ENCODE measurements at regions not wholly inside any gene's neighbourhood (a gene's known extent, or its start where the extent isn't known, plus 50 kb on each side); places are given as distances from the start of the nearest gene placed in this dataset.

DNA sequence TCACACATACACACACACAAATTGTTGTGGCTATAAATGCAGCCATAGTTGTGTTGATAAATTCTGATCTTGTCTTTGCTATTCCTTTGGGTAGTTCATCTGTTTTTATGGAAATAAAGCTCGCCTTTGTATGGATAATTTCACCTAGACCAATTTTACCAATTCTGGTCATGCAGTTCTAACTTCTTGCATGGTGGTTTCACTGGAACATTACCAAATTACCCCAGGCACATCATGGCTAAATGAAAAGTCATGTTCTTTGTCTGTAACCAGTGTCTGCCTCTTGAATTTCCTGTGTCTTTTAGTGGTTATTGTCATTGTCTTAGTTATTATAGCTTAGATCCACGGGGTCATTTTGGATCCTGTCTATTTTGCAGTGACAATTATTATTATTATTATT lies 50.3 kb upstream of the TMC1 start:
- H3K36me3 ChIP-seq, result no peaks in the 10 kb centered on the region
- TF ChIP-seq, protein P1, sequence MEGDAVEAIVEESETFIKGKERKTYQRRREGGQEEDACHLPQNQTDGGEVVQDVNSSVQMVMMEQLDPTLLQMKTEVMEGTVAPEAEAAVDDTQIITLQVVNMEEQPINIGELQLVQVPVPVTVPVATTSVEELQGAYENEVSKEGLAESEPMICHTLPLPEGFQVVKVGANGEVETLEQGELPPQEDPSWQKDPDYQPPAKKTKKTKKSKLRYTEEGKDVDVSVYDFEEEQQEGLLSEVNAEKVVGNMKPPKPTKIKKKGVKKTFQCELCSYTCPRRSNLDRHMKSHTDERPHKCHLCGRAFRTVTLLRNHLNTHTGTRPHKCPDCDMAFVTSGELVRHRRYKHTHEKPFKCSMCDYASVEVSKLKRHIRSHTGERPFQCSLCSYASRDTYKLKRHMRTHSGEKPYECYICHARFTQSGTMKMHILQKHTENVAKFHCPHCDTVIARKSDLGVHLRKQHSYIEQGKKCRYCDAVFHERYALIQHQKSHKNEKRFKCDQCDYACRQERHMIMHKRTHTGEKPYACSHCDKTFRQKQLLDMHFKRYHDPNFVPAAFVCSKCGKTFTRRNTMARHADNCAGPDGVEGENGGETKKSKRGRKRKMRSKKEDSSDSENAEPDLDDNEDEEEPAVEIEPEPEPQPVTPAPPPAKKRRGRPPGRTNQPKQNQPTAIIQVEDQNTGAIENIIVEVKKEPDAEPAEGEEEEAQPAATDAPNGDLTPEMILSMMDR (IDR thresholded peaks at IDR 0.05; ENCODE audit: low read depth, low read length), result no peak
- no peaks in the 10 kb centered on the region for H3K27me3 ChIP-seq
- H3K4me3 ChIP-seq, result no peak overlapping the region
- no peak overlapping the region for H3K27ac ChIP-seq
- no peak for DNase-seq (ENCODE audit: low read depth in 1 of 2, low spot score in 1 of 2)
- H3K9me3 ChIP-seq (ENCODE audit: low read depth), result no peaks in the 10 kb centered on the region
- H3K4me1 ChIP-seq (ENCODE audit: low read depth), result no peaks in the 10 kb centered on the region

DNA sequence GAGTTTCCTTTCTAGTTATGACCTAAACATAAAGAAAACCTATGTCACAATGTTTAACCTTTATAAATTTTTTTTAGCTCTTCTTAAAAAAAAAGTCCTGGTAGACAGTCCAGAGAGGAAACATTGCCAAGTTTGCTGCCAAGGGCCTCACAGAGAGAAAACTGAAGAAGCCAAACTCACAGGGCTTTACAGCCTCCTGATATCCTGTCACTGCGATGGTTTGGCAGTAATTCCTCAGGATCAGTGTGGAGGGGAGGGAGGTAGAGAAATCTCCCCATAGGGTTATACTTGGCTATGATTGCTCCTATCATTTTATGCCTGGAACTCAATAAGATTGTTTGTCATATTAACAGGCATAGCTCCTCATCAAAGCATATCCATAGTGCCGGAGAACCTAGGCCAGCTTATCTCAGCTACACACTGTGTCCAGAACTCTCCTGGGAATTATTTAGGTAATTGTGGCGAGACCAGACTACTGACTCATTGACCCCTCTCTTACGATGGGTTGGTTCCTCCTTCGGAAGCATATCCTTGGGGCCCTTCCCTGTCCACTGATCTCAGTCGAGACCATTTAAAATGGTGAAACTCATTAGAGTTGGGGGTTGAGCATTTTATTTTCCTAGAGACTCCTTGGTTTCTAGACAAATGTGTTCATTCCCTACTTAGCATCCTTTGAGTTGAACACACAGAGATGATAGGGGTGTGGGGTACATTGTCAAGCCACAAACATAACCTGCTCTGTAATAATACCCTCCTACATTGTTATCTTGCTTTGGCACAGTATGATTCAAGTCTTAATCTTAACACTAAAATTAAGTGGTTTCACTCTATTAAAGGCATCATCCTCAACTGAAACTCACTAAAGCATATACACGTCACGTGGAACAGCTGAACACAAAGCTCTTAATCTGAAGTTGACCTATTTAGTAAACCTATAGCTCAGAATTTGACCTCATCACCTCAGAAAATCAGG lies 53.4 kb upstream of the TMC1 start:
- Histone ChIP-seq H3K27ac (no peak overlapping the region), H3K27me3 (no peaks in the 10 kb centered on the region), H3K36me3 (no peaks in the 10 kb centered on the region), H3K4me3 (no peak overlapping the region), H3K4me1 (ENCODE audit: low read depth) (no peaks in the 10 kb centered on the region), H3K9me3 (ENCODE audit: low read depth) (no peaks in the 10 kb centered on the region)
- TF ChIP-seq, protein P1 (IDR thresholded peaks at IDR 0.05; ENCODE audit: low read depth, low read length), result no peak
- DNase-seq (ENCODE audit: low read depth in 1 of 2, low spot score in 1 of 2), result peak in 1 of 2 donors; percentile 63

DNA sequence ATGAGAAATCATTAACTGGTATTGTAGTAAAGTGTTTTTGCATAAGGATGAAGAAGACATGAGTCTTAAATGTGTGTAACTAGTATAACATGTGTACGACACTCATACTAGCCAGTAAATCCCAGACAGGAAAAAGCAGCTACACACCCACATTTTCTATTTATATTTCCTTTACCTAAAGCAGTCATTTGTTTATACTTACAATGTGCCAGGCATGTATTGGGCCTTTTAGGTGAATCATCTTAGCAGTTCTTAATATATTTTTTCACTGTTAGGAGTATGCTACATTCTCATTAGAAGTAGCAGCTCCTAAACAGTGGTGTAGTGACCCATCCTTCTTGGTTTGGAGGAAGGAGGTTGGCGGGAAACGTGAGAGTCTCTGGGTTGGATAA lies 55.8 kb upstream of the TMC1 start:
- TF ChIP-seq, protein P1 (IDR thresholded peaks at IDR 0.05; ENCODE audit: low read depth, low read length), result no peak
- Histone ChIP-seq H3K9me3 (ENCODE audit: low read depth) (no peaks in the 10 kb centered on the region), H3K4me3 (no peak overlapping the region), H3K27me3 (no peaks in the 10 kb centered on the region), H3K36me3 (no peaks in the 10 kb centered on the region), H3K27ac (no peak overlapping the region), H3K4me1 (ENCODE audit: low read depth) (no peaks in the 10 kb centered on the region)
- DNase-seq (ENCODE audit: low read depth in 1 of 2, low spot score in 1 of 2), result no peak

DNA sequence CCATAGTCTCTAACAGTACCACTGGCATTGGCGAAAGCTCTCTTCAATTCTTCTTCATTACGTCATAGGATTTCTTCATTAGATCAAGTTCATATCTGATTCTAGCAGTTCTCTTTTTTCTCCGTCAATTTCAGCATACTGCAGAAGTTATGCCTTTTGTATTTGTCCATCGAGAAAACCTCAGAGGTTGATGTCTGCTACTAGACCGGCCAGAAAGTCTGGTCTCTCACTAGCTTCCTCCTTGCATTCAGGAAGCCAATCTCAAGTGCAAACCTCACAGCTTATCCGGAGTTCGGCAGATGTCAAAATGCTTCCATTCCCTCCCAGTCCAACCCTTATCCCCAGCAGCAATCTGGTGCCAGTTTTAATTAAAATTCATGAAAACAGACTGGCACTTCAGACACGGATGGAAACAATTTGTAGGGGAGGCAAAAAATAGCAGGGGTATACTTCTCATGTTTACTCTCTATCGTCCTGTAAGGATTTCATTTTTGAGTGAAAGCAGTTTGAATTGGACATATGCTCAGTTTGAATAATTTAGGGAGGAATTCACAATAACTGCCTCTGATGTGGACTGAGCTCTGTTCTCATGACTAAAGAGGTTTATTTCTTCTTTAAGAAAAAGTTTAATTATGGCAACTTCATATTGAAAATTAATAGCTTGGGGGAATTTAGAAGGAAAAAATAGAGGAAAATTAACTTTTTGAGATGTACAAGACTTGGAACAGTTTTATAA lies 56.4 kb upstream of the TMC1 start:
- no peak overlapping the region for H3K4me3 ChIP-seq
- DNase-seq (ENCODE audit: low read depth in 1 of 2, low spot score in 1 of 2), result no peak
- H3K9me3 ChIP-seq (ENCODE audit: low read depth), result no peaks in the 10 kb centered on the region
- no peaks in the 10 kb centered on the region for H3K4me1 ChIP-seq (ENCODE audit: low read depth)
- no peaks in the 10 kb centered on the region for H3K36me3 ChIP-seq
- no peaks in the 10 kb centered on the region for H3K27me3 ChIP-seq
- H3K27ac ChIP-seq, result no peak overlapping the region
- TF ChIP-seq, protein P1 (IDR thresholded peaks at IDR 0.05; ENCODE audit: low read depth, low read length), result no peak

DNA sequence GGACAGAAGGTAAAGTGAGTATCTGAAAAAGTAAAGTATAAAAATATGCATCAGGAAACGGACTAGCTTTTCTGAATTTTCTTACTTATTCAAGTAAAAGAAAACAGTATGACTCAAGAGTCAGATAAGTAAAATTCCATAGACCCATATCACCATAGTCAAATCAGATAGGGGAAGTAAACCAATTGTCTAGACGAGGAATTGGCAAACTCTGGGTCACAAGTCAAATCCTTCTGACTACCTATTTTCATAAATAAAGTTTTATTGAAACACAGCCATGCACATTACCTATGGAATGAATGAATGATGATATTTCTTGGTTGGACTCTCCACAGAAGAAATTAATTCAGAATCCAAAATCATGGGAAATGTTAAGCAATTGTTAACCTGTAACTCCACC lies 59.1 kb upstream of the TMC1 start:
- no peaks in the 10 kb centered on the region for H3K9me3 ChIP-seq (ENCODE audit: low read depth)
- peak in 1 of 2 donors; percentile 45 for DNase-seq (ENCODE audit: low read depth in 1 of 2, low spot score in 1 of 2)
- no peaks in the 10 kb centered on the region for H3K36me3 ChIP-seq
- peaks cover 6% of the 10 kb centered on the region for H3K4me1 ChIP-seq (ENCODE audit: low read depth)
- H3K4me3 ChIP-seq, result no peak overlapping the region
- H3K27ac ChIP-seq, result no peak overlapping the region
- TF ChIP-seq, protein P1 (IDR thresholded peaks at IDR 0.05; ENCODE audit: low read depth, low read length), result no peak
- no peaks in the 10 kb centered on the region for H3K27me3 ChIP-seq
